NCI-H2196 (cell line): ENCODE measurements at regions not wholly inside any gene's neighbourhood (a gene's known extent, or its start where the extent isn't known, plus 50 kb on each side); places are given as distances from the start of the nearest gene placed in this dataset.

ENCODE experiments used
- DNase-seq: peaks from one replicate; lab custom pipeline; 2025; ENCODE audit not compliant: unreplicated experiment; lab: John Stamatoyannopoulos, UW

- no peak for DNase-seq
Measured at GRCh38 chr4:176843710-176844109, 51.0 kb upstream of the VEGFC start.

- DNase-seq: no peak
Measured at GRCh38 chr4:176844448-176844847, 51.7 kb upstream of the VEGFC start.

- DNase-seq: no peak
Measured at GRCh38 chr4:176845636-176846035, 52.9 kb upstream of the VEGFC start.

GRCh38 chr4:176849076-176849475 lies 56.4 kb upstream of the VEGFC start:
- no peak for DNase-seq

- DNase-seq: no peak
Measured at GRCh38 chr4:176850436-176850835, 57.7 kb upstream of the VEGFC start.

- no peak for DNase-seq
Measured at GRCh38 chr4:176856421-176856820, 63.7 kb upstream of the VEGFC start.

GRCh38 chr4:176858839-176859238 lies 66.1 kb upstream of the VEGFC start:
- DNase-seq: no peak

- no peak for DNase-seq
Measured at GRCh38 chr4:176864238-176864637, 71.5 kb upstream of the VEGFC start.

GRCh38 chr4:176868676-176869075 lies 76.0 kb upstream of the VEGFC start:
- DNase-seq: no peak

- no peak for DNase-seq
Measured at GRCh38 chr4:176872461-176872860, 79.7 kb upstream of the VEGFC start.

- no peak for DNase-seq
Measured at GRCh38 chr4:176874721-176875445, 82.2 kb upstream of the VEGFC start.

- DNase-seq: no peak
Measured at GRCh38 chr4:176875446-176875930, 82.8 kb upstream of the VEGFC start.

GRCh38 chr4:176879380-176880116 lies 86.8 kb upstream of the VEGFC start:
- no peak for DNase-seq

- no peak for DNase-seq
Measured at GRCh38 chr4:176882206-176882605, 89.5 kb upstream of the VEGFC start.

- DNase-seq: no peak
Measured at GRCh38 chr4:176883108-176883550, 90.4 kb upstream of the VEGFC start.

GRCh38 chr4:176883681-176884418 lies 91.1 kb upstream of the VEGFC start:
- DNase-seq: no peak

GRCh38 chr4:176885224-176885623 lies 92.5 kb upstream of the VEGFC start:
- no peak for DNase-seq

GRCh38 chr4:176886135-176886534 lies 93.4 kb upstream of the VEGFC start:
- DNase-seq: no peak

- no peak for DNase-seq
Measured at GRCh38 chr4:176889776-176890175, 97.1 kb upstream of the VEGFC start.

- DNase-seq: no peak
Measured at GRCh38 chr4:176894498-176894897, 101.8 kb upstream of the VEGFC start.

GRCh38 chr4:176896211-176896610 lies 103.5 kb upstream of the VEGFC start:
- no peak for DNase-seq

- DNase-seq: no peak
Measured at GRCh38 chr4:176897226-176897625, 104.5 kb upstream of the VEGFC start.
